Mammary epithelial cell (primary cell): ENCODE measurements at regions not wholly inside any gene's neighbourhood (a gene's known extent, or its start where the extent isn't known, plus 50 kb on each side); places are given as distances from the start of the nearest gene placed in this dataset.

Source experiments
- CTCF ChIP-seq, 2 donors: IDR thresholded peaks in 1 of 2; conservative IDR thresholded peaks in 1 of 2; 2 replicates each; pipeline ENCODE4 v1.5.1; 2011 to 2012; ENCODE audit warnings: inconsistent platforms in 2 of 2, low read length in 2 of 2, mild to moderate bottlenecking in 2 of 2, control low read depth in 1 of 2, low read depth in 1 of 2; ENCODE audit not compliant: insufficient read depth in 1 of 2; ENCODE audit errors: extremely low read depth in 1 of 2
- EZH2 ChIP-seq: IDR thresholded peaks from 2 replicates; pipeline ENCODE4 v1.6.1; 2012; ENCODE audit warnings: low read length, inconsistent platforms, borderline replicate concordance

- TF ChIP-seq CTCF (conservative IDR thresholded peaks at IDR 0.05 in 1 of 2, IDR thresholded peaks at IDR 0.05 in 1 of 2; ENCODE audit: extremely low read depth in 1 of 2, insufficient read depth in 1 of 2, low read depth in 1 of 2, low read length in 2 of 2) (no peak), EZH2 (no peak)
Measured at GRCh38 chr5:125372694-125373631, 626.5 kb upstream of the ZNF608 start.
